ENCODE measurements at regions not wholly inside any gene's neighbourhood (a gene's known extent, or its start where the extent isn't known, plus 50 kb on each side); places are given as distances from the start of the nearest gene placed in this dataset.

DNA sequence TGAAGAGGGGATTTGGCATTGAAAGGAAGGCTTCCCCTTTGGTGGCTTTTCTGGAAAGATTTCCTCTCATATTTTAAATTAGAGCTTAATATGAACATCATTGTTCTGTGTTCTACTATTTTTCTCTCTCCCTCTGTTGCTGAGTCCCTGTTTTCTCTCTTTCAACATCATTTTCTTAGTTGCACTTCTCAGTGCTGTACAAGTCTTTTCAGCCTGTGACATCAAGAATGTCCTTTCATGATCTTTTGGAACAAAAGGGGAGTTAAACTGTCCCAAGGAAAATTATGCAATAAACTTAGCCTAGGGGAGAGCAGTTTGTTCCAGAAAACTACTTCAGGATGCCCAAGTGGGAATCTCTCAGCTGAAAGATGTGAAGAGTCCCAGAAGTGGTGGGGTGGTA lies 325.1 kb downstream of the IL20RB start:
- no peak overlapping the region for H3K27ac Mint-ChIP-seq (ENCODE audit: unreplicated experiment)
- H3K4me3 Mint-ChIP-seq (ENCODE audit: unreplicated experiment), result no peak overlapping the region
- TF ChIP-seq, protein P1, sequence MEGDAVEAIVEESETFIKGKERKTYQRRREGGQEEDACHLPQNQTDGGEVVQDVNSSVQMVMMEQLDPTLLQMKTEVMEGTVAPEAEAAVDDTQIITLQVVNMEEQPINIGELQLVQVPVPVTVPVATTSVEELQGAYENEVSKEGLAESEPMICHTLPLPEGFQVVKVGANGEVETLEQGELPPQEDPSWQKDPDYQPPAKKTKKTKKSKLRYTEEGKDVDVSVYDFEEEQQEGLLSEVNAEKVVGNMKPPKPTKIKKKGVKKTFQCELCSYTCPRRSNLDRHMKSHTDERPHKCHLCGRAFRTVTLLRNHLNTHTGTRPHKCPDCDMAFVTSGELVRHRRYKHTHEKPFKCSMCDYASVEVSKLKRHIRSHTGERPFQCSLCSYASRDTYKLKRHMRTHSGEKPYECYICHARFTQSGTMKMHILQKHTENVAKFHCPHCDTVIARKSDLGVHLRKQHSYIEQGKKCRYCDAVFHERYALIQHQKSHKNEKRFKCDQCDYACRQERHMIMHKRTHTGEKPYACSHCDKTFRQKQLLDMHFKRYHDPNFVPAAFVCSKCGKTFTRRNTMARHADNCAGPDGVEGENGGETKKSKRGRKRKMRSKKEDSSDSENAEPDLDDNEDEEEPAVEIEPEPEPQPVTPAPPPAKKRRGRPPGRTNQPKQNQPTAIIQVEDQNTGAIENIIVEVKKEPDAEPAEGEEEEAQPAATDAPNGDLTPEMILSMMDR (IDR thresholded peaks at IDR 0.05; ENCODE audit: partially characterized antibody, unreplicated experiment), result no peak
- H3K4me1 Mint-ChIP-seq (ENCODE audit: low read depth, unreplicated experiment), result peaks cover 19% of the 10 kb centered on the region
- DNase-seq, result no peak
- H3K27me3 Mint-ChIP-seq (ENCODE audit: unreplicated experiment), result peaks cover 2% of the 10 kb centered on the region
- no peaks in the 10 kb centered on the region for H3K36me3 Mint-ChIP-seq (ENCODE audit: unreplicated experiment)
- peaks cover 4% of the 10 kb centered on the region for H3K9me3 Mint-ChIP-seq (ENCODE audit: unreplicated experiment)

DNA sequence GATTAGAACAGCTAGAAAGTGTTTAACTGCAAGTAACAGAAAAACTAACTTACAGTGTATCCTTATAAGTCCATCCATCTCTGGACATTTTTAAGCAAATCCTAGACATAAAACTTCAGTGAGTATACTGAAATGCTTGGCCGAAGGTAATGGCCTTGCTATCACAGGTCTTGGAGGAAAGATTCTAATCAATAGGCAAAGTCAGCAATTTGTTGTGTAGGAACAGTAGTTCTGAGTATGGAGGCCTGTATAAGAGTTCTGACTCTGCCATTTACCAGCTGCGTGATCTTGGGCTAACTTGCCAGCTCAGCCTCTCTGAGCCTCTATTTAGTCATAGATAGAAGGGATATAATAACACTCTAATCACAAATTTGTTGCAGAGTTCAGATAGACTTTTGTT lies 328.1 kb downstream of the IL20RB start:
- H3K36me3 Mint-ChIP-seq (ENCODE audit: unreplicated experiment), result no peaks in the 10 kb centered on the region

DNA sequence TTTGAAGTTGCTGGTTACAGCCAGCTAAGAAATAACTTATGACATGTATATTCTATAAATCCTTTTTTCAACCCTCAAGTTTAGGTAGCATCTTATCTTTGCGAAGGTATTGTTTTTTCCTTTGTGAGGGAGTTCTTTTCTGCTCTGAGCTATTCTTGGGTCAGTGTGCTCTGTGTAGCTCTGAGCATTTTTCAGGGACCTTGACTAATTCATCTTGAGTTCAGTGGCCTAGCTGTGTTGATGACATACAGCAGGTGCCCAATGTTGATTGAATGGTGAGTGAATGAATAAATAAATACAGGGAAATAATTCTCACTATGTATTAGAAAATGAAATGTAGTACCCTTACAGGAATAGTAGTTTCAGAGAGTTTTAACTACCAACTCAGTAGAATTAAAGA lies 335.3 kb downstream of the IL20RB start:
- Mint-ChIP-seq H3K9me3 (ENCODE audit: unreplicated experiment) (peaks cover 1% of the 10 kb centered on the region), H3K36me3 (ENCODE audit: unreplicated experiment) (no peaks in the 10 kb centered on the region), H3K4me1 (ENCODE audit: low read depth, unreplicated experiment) (peaks cover 5% of the 10 kb centered on the region), H3K4me3 (ENCODE audit: unreplicated experiment) (no peak overlapping the region), H3K27me3 (ENCODE audit: unreplicated experiment) (no peaks in the 10 kb centered on the region), H3K27ac (ENCODE audit: unreplicated experiment) (no peak overlapping the region)
- TF ChIP-seq, protein P1 (IDR thresholded peaks at IDR 0.05; ENCODE audit: partially characterized antibody, unreplicated experiment), result no peak
- no peak for DNase-seq

More for the DNA sequence above, 328.1 kb downstream of the IL20RB start:
- no peak overlapping the region for H3K27ac Mint-ChIP-seq (ENCODE audit: unreplicated experiment)
- peaks cover 5% of the 10 kb centered on the region for H3K9me3 Mint-ChIP-seq (ENCODE audit: unreplicated experiment)
- TF ChIP-seq, protein P1 (IDR thresholded peaks at IDR 0.05; ENCODE audit: partially characterized antibody, unreplicated experiment), result no peak
- no peaks in the 10 kb centered on the region for H3K27me3 Mint-ChIP-seq (ENCODE audit: unreplicated experiment)
- H3K4me3 Mint-ChIP-seq (ENCODE audit: unreplicated experiment), result no peak overlapping the region
- peaks cover 8% of the 10 kb centered on the region for H3K4me1 Mint-ChIP-seq (ENCODE audit: low read depth, unreplicated experiment)
- DNase-seq, result no peak

DNA sequence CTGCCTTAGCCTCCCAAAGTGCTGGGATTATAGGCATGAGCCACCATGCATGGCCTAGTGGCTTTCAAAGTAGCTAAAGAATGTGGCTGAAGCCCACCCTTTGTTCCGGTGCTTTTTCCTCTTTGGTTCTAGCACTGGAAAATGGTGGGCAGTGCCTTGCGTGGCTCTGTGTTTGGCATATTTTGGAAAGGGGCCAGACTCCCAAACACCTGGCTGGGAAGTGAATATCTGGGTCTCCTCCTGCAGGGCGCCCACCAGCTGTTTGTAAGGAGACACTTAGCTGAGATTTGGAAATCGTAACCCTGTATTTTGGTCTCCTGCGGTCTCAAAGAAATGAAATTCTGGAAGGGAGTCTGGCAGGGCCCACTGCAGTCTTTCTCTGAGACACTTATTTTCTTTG lies 336.4 kb downstream of the IL20RB start:
- DNase-seq, result no peak
- TF ChIP-seq, protein P1 (IDR thresholded peaks at IDR 0.05; ENCODE audit: partially characterized antibody, unreplicated experiment), result no peak
- H3K36me3 Mint-ChIP-seq (ENCODE audit: unreplicated experiment), result no peaks in the 10 kb centered on the region
- H3K9me3 Mint-ChIP-seq (ENCODE audit: unreplicated experiment), result peaks cover 1% of the 10 kb centered on the region
- H3K27me3 Mint-ChIP-seq (ENCODE audit: unreplicated experiment), result no peaks in the 10 kb centered on the region
- peaks cover 5% of the 10 kb centered on the region for H3K4me1 Mint-ChIP-seq (ENCODE audit: low read depth, unreplicated experiment)
- H3K4me3 Mint-ChIP-seq (ENCODE audit: unreplicated experiment), result no peak overlapping the region
- H3K27ac Mint-ChIP-seq (ENCODE audit: unreplicated experiment), result no peak overlapping the region

DNA sequence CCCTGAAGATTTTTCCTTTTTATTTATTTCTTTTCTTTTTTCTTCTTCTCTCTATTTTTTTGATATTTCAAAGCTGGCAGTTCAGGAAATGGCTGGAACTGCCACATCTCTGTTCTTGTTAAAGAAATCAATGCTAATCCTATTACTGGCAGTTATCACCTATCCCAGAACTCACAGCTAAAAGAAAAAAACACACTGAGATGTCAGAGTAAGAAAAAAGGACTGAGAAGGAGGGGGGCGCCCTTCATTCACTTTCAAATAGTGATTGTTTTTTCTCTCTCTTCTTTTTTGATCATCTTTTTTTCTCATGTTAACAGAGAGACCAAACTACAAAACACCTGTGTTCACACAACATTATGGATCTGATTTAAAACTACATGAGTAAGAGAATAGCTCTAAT lies 337.1 kb downstream of the IL20RB start:
- no peaks in the 10 kb centered on the region for H3K27me3 Mint-ChIP-seq (ENCODE audit: unreplicated experiment)
- H3K9me3 Mint-ChIP-seq (ENCODE audit: unreplicated experiment), result peaks cover 1% of the 10 kb centered on the region
- H3K36me3 Mint-ChIP-seq (ENCODE audit: unreplicated experiment), result no peaks in the 10 kb centered on the region
- H3K4me3 Mint-ChIP-seq (ENCODE audit: unreplicated experiment), result no peak overlapping the region
- TF ChIP-seq, protein P1 (IDR thresholded peaks at IDR 0.05; ENCODE audit: partially characterized antibody, unreplicated experiment), result no peak
- peaks cover 5% of the 10 kb centered on the region for H3K4me1 Mint-ChIP-seq (ENCODE audit: low read depth, unreplicated experiment)
- no peak for DNase-seq
- H3K27ac Mint-ChIP-seq (ENCODE audit: unreplicated experiment), result no peak overlapping the region
